Lower leg skin (tissue), 3 donors: ENCODE measurements at regions not wholly inside any gene's neighbourhood (a gene's known extent, or its start where the extent isn't known, plus 50 kb on each side); places are given as distances from the start of the nearest gene placed in this dataset.

Experiments
- POLR2A ChIP-seq, 2 donors: fragments of 450-650 bp; IDR thresholded peaks; one replicate each; pipeline ENCODE4 v1.6.1; 2016 to 2017; ENCODE audit warnings: antibody characterized with exemption in 2 of 2, mild to moderate bottlenecking in 1 of 2, moderate library complexity in 1 of 2
- TF ChIP-seq, protein P1 (sequence below), 3 donors: fragments of 450-650 bp; IDR thresholded peaks; one replicate each; pipeline ENCODE4 v1.5.1; 2016; ENCODE audit warnings: antibody characterized with exemption in 3 of 3, mild to moderate bottlenecking in 3 of 3, moderate library complexity in 2 of 3

- TF ChIP-seq POLR2A (IDR thresholded peaks at IDR 0.05): no peak
- TF ChIP-seq, protein P1, sequence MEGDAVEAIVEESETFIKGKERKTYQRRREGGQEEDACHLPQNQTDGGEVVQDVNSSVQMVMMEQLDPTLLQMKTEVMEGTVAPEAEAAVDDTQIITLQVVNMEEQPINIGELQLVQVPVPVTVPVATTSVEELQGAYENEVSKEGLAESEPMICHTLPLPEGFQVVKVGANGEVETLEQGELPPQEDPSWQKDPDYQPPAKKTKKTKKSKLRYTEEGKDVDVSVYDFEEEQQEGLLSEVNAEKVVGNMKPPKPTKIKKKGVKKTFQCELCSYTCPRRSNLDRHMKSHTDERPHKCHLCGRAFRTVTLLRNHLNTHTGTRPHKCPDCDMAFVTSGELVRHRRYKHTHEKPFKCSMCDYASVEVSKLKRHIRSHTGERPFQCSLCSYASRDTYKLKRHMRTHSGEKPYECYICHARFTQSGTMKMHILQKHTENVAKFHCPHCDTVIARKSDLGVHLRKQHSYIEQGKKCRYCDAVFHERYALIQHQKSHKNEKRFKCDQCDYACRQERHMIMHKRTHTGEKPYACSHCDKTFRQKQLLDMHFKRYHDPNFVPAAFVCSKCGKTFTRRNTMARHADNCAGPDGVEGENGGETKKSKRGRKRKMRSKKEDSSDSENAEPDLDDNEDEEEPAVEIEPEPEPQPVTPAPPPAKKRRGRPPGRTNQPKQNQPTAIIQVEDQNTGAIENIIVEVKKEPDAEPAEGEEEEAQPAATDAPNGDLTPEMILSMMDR (IDR thresholded peaks at IDR 0.05): no peak
Measured at GRCh38 chr11:21711341-21711740, 481.5 kb upstream of the ANO5 start.
